ENCODE measurements at regions not wholly inside any gene's neighbourhood (a gene's known extent, or its start where the extent isn't known, plus 50 kb on each side); places are given as distances from the start of the nearest gene placed in this dataset.

GRCh38 chr9:16052757-16053530, 500.1 kb downstream of the CCDC171 start:
- Histone ChIP-seq H4K5ac (ENCODE audit: insufficient read length, low read depth, low read length) (no peak overlapping the region), H2BK120ac (ENCODE audit: low read depth, low read length, poor library complexity, severe bottlenecking) (no peak overlapping the region), H3K79me1 (ENCODE audit: insufficient read depth, low read depth, low read length, poor library complexity, severe bottlenecking) (no peaks in the 10 kb centered on the region), H3K9ac (ENCODE audit: extremely low read depth, insufficient read length, low read length) (no peak overlapping the region), H3K23me2 (ENCODE audit: insufficient read length, low read depth, low read length, poor library complexity, severe bottlenecking) (no peaks in the 10 kb centered on the region), H3K79me2 (ENCODE audit: insufficient read depth, low read length) (no peaks in the 10 kb centered on the region), H3K23ac (ENCODE audit: insufficient read length, low read depth, low read length) (no peak overlapping the region), H3K27me3 (ENCODE audit: insufficient read depth, low read length) (no peaks in the 10 kb centered on the region; the same call in 1 of the 2 replicates), H4K91ac (ENCODE audit: insufficient read length, low read depth, low read length) (no peak overlapping the region), H4K20me1 (ENCODE audit: control insufficient read depth, insufficient read depth, insufficient read length) (no peaks in the 10 kb centered on the region), H3K14ac (ENCODE audit: insufficient read depth, low read length) (no peak overlapping the region), H3K4me1 (ENCODE audit: insufficient read depth, low read length) (no peaks in the 10 kb centered on the region; the same call in none of the 2 replicates), H3T11ph (ENCODE audit: low read length) (no peak overlapping the region), H3K4ac (ENCODE audit: low read depth, low read length) (no peak overlapping the region), H2BK20ac (ENCODE audit: low read depth, low read length, poor library complexity, severe bottlenecking) (no peak overlapping the region), H2AFZ (ENCODE audit: low read length) (no peak overlapping the region), H3K56ac (ENCODE audit: insufficient read length, low read depth, low read length) (no peak overlapping the region), H3K18ac (ENCODE audit: insufficient read length, low read depth, low read length) (no peak overlapping the region), H2BK5ac (ENCODE audit: insufficient read length, low read length) (no peak overlapping the region), H4K8ac (replicated peaks; ENCODE audit: insufficient read length, low read depth, low read length) (no peak overlapping the region), H2BK15ac (ENCODE audit: low read depth, low read length) (no peak overlapping the region), H2BK12ac (ENCODE audit: insufficient read length, low read depth, low read length) (no peak overlapping the region), H2AK5ac (ENCODE audit: insufficient read length, low read length) (no peak overlapping the region), H3K4me2 (ENCODE audit: insufficient read depth, insufficient read length, low read length) (no peak overlapping the region), H3K9me3 (ENCODE audit: control insufficient read depth, low read depth, low read length) (no peaks in the 10 kb centered on the region), H3K27ac (ENCODE audit: insufficient read length, low read depth, low read length) (no peak overlapping the region)
- no peak overlapping the region for H3K27ac Mint-ChIP-seq
- TF ChIP-seq CTCF (conservative IDR thresholded peaks at IDR 0.05), result no peak
- H3K27me3 Mint-ChIP-seq (ENCODE audit: low read depth), result peaks cover 3% of the 10 kb centered on the region; the same call in 1 of the 2 replicates
- peaks cover 10 to 14% of the 10 kb centered on the region in 2 experiments for H3K4me1 Mint-ChIP-seq
- 100% methylated on average over 1 of the region's 16 CpGs for WGBS (ENCODE audit: extremely low coverage, insufficient read length, low lambda C conversion rate)
- H3K9me3 Mint-ChIP-seq, result no peaks in the 10 kb centered on the region
- H3K4me3 Mint-ChIP-seq, result no peak overlapping the region
- no peak for DNase-seq
- no peaks in the 10 kb centered on the region; a peak in 1 of 7 replicates for H3K36me3 Mint-ChIP-seq (ENCODE audit: insufficient read depth in 1 of 3, low read depth in 3 of 3)
